ENCODE measurements at regions not wholly inside any gene's neighbourhood (a gene's known extent, or its start where the extent isn't known, plus 50 kb on each side); places are given as distances from the start of the nearest gene placed in this dataset.

GRCh38 chr6:165183496-165184140 is 125.8 kb downstream of the C6orf118 start:
- no peak for DNase-seq
- no peaks in the 10 kb centered on the region for H3K4me1 ChIP-seq
- no peak for TF ChIP-seq CTCF (IDR thresholded peaks at IDR 0.05)
- ATAC-seq: no peak
- intact Hi-C loops (cut with DNase I): no loop called here
- no peaks in the 10 kb centered on the region for H3K36me3 ChIP-seq
- H3K9me3 ChIP-seq: no peaks in the 10 kb centered on the region
- H3K27ac ChIP-seq: no peak overlapping the region
- no peaks in the 10 kb centered on the region for H3K27me3 ChIP-seq
- no peak overlapping the region for H3K4me3 ChIP-seq

GRCh38 chr6:165183071-165183470 is 126.3 kb downstream of the C6orf118 start:
- H3K36me3 ChIP-seq: no peaks in the 10 kb centered on the region
- no peak for DNase-seq
- TF ChIP-seq CTCF (IDR thresholded peaks at IDR 0.05): no peak
- H3K4me1 ChIP-seq: no peaks in the 10 kb centered on the region
- no peak overlapping the region for H3K27ac ChIP-seq
- H3K27me3 ChIP-seq: no peaks in the 10 kb centered on the region
- H3K9me3 ChIP-seq: no peaks in the 10 kb centered on the region
- ATAC-seq: no peak
- intact Hi-C loops (cut with DNase I): no loop called here
- H3K4me3 ChIP-seq: no peak overlapping the region

GRCh38 chr6:165181951-165182414 is 127.4 kb downstream of the C6orf118 start:
- H3K36me3 ChIP-seq: no peaks in the 10 kb centered on the region
- TF ChIP-seq CTCF (IDR thresholded peaks at IDR 0.05): no peak
- intact Hi-C loops (cut with DNase I): no loop called here
- no peaks in the 10 kb centered on the region for H3K4me1 ChIP-seq
- no peaks in the 10 kb centered on the region for H3K27me3 ChIP-seq
- ATAC-seq (no peak), DNase-seq (no peak)
- no peak overlapping the region for H3K4me3 ChIP-seq
- H3K27ac ChIP-seq: no peak overlapping the region
- no peaks in the 10 kb centered on the region for H3K9me3 ChIP-seq

GRCh38 chr6:165178056-165178455 is 131.3 kb downstream of the C6orf118 start:
- no peak overlapping the region for H3K4me3 ChIP-seq
- no peaks in the 10 kb centered on the region for H3K36me3 ChIP-seq
- no peak overlapping the region for H3K27ac ChIP-seq
- no peak for DNase-seq
- H3K27me3 ChIP-seq: no peaks in the 10 kb centered on the region
- ATAC-seq: no peak
- no peaks in the 10 kb centered on the region for H3K9me3 ChIP-seq
- intact Hi-C loops (cut with DNase I): no loop called here
- TF ChIP-seq CTCF (IDR thresholded peaks at IDR 0.05): no peak
- H3K4me1 ChIP-seq: no peaks in the 10 kb centered on the region

- no peaks in the 10 kb centered on the region for H3K9me3 ChIP-seq
- intact Hi-C loops (cut with DNase I): no loop called here
- TF ChIP-seq CTCF (IDR thresholded peaks at IDR 0.05): no peak
- no peaks in the 10 kb centered on the region for H3K36me3 ChIP-seq
- no peaks in the 10 kb centered on the region for H3K27me3 ChIP-seq
- no peaks in the 10 kb centered on the region for H3K4me1 ChIP-seq
- ATAC-seq: no peak
- no peak for DNase-seq
- no peak overlapping the region for H3K27ac ChIP-seq
- H3K4me3 ChIP-seq: no peak overlapping the region
Measured at GRCh38 chr6:165173484-165173883, 135.9 kb downstream of the C6orf118 start.

GRCh38 chr6:165167861-165168260 is 141.5 kb downstream of the C6orf118 start:
- no peaks in the 10 kb centered on the region for H3K27me3 ChIP-seq
- ATAC-seq (peak; percentile 28), DNase-seq (no peak)
- H3K36me3 ChIP-seq: no peaks in the 10 kb centered on the region
- H3K9me3 ChIP-seq: no peaks in the 10 kb centered on the region
- TF ChIP-seq CTCF (IDR thresholded peaks at IDR 0.05): no peak
- no peaks in the 10 kb centered on the region for H3K4me1 ChIP-seq
- intact Hi-C loops (cut with DNase I): no loop called here
- H3K4me3 ChIP-seq: no peak overlapping the region
- no peak overlapping the region for H3K27ac ChIP-seq
